Smooth muscle cell (in vitro differentiated cells): ENCODE measurements at regions not wholly inside any gene's neighbourhood (a gene's known extent, or its start where the extent isn't known, plus 50 kb on each side); places are given as distances from the start of the nearest gene placed in this dataset.

Experiments used
- DNase-seq: peaks from one replicate; lab custom pipeline; 2025; ENCODE audit not compliant: unreplicated experiment; lab: John Stamatoyannopoulos, UW
- H2AFZ ChIP-seq: fragments of 200-600 bp; sonication (generic); 2 replicates; pipeline ENCODE4 v1.6.0; 2016; ENCODE audit warnings: antibody characterized with exemption, low read depth, mild to moderate bottlenecking
- H3F3A ChIP-seq: fragments of 200-600 bp; sonication (generic); 2 replicates; pipeline ENCODE4 v1.6.0; 2017; ENCODE audit warnings: antibody characterized with exemption, low read depth
- H3K27ac ChIP-seq: fragments of 200-600 bp; sonication (generic); 2 replicates; pipeline ENCODE4 v1.5.1; 2016; ENCODE audit warnings: low read depth, mild to moderate bottlenecking
- H3K27me3 ChIP-seq: fragments of 200-600 bp; sonication (generic); 2 replicates; pipeline ENCODE4 v1.6.1; 2016; ENCODE audit warnings: low read depth, mild to moderate bottlenecking
- H3K36me3 ChIP-seq: fragments of 200-600 bp; sonication (generic); 2 replicates; pipeline ENCODE4 v1.5.1; 2016; ENCODE audit warnings: low read depth
- H3K4me1 ChIP-seq: fragments of 200-600 bp; sonication (generic); 2 replicates; pipeline ENCODE4 v1.5.1; 2016; ENCODE audit warnings: low read depth
- H3K4me2 ChIP-seq: fragments of 200-600 bp; sonication (generic); 2 replicates; pipeline ENCODE4 v1.6.0; 2016; ENCODE audit warnings: mild to moderate bottlenecking
- H3K4me3 ChIP-seq: fragments of 200-600 bp; sonication (generic); 2 replicates; pipeline ENCODE4 v1.5.1; 2016; ENCODE audit warnings: mild to moderate bottlenecking
- H3K79me2 ChIP-seq: fragments of 200-600 bp; sonication (generic); 2 replicates; pipeline ENCODE4 v1.6.0; 2016; ENCODE audit warnings: low read depth, mild to moderate bottlenecking
- H3K9ac ChIP-seq: fragments of 200-600 bp; sonication (generic); 2 replicates; pipeline ENCODE4 v1.6.0; 2016; ENCODE audit warnings: low read depth
- H3K9me3 ChIP-seq: fragments of 200-600 bp; sonication (generic); replicated peaks from 2 replicates; pipeline ENCODE4 v1.5.1; 2016; ENCODE audit warnings: low read depth
- H4K20me1 ChIP-seq: fragments of 200-600 bp; sonication (generic); 2 replicates; pipeline ENCODE4 v1.6.0; 2016; ENCODE audit warnings: low read depth
- CTCF ChIP-seq: fragments of 200-600 bp; sonication (generic); IDR thresholded peaks from 2 replicates; pipeline ENCODE4 v1.5.1; 2017; ENCODE audit warnings: borderline replicate concordance, mild to moderate bottlenecking, antibody characterized with exemption; ENCODE audit not compliant: insufficient read depth, poor library complexity, severe bottlenecking
- WGBS: methylation state at CpG from one replicate; pipeline ENCODE4 v1.1.7; 2016; ENCODE audit warnings: low lambda C conversion rate; 5-methylcytosine and 5-hydroxymethylcytosine counted together

GRCh38 chr20:52921340-52921739, 50.8 kb upstream of the TSHZ2 start:
- Histone ChIP-seq H3K27ac (no peak overlapping the region), H3K9ac (no peak overlapping the region), H3K4me3 (no peak overlapping the region), H4K20me1 (no peaks in the 10 kb centered on the region), H3K9me3 (no peaks in the 10 kb centered on the region), H3K4me1 (peaks cover 18% of the 10 kb centered on the region), H2AFZ (no peak overlapping the region), H3K36me3 (no peaks in the 10 kb centered on the region), H3F3A (no peaks in the 10 kb centered on the region), H3K27me3 (no peaks in the 10 kb centered on the region), H3K4me2 (no peak overlapping the region), H3K79me2 (no peaks in the 10 kb centered on the region)
- WGBS = 94% methylated on average over 8 of the region's 8 CpGs
- no peak for TF ChIP-seq CTCF
- no peak for DNase-seq

GRCh38 chr20:52918311-52918710, 53.8 kb upstream of the TSHZ2 start:
- H3K4me3 ChIP-seq = no peak overlapping the region
- no peaks in the 10 kb centered on the region for H3F3A ChIP-seq
- peaks cover 8% of the 10 kb centered on the region for H3K4me1 ChIP-seq
- no peaks in the 10 kb centered on the region for H3K36me3 ChIP-seq
- H4K20me1 ChIP-seq = no peaks in the 10 kb centered on the region
- no peak overlapping the region for H3K27ac ChIP-seq
- TF ChIP-seq CTCF = no peak
- no peaks in the 10 kb centered on the region for H3K79me2 ChIP-seq
- no peak overlapping the region for H3K4me2 ChIP-seq
- no peak overlapping the region for H3K9ac ChIP-seq
- no peaks in the 10 kb centered on the region for H3K27me3 ChIP-seq
- no peak for DNase-seq
- no peaks in the 10 kb centered on the region for H3K9me3 ChIP-seq
- WGBS = 73% methylated on average over 1 of the region's 1 CpG
- H2AFZ ChIP-seq = no peak overlapping the region

- 83% methylated on average over 1 of the region's 1 CpG for WGBS
- Histone ChIP-seq H3K4me3 (no peak overlapping the region), H3F3A (no peaks in the 10 kb centered on the region), H3K4me2 (no peak overlapping the region), H3K79me2 (no peaks in the 10 kb centered on the region), H2AFZ (no peak overlapping the region), H3K9ac (no peak overlapping the region), H3K36me3 (no peaks in the 10 kb centered on the region), H4K20me1 (no peaks in the 10 kb centered on the region), H3K9me3 (no peaks in the 10 kb centered on the region), H3K27me3 (no peaks in the 10 kb centered on the region), H3K27ac (no peak overlapping the region), H3K4me1 (no peaks in the 10 kb centered on the region)
- no peak for DNase-seq
- no peak for TF ChIP-seq CTCF
These were observed 56.6 kb upstream of the TSHZ2 start for GRCh38 chr20:52915564-52915963.

GRCh38 chr20:52914870-52915269, 57.3 kb upstream of the TSHZ2 start:
- Histone ChIP-seq H3K36me3 (no peaks in the 10 kb centered on the region), H4K20me1 (no peaks in the 10 kb centered on the region), H3F3A (no peaks in the 10 kb centered on the region), H3K27ac (no peak overlapping the region), H3K4me2 (no peak overlapping the region), H3K9ac (no peak overlapping the region), H2AFZ (no peak overlapping the region), H3K4me1 (no peaks in the 10 kb centered on the region), H3K79me2 (no peaks in the 10 kb centered on the region), H3K4me3 (no peak overlapping the region), H3K9me3 (no peaks in the 10 kb centered on the region), H3K27me3 (no peaks in the 10 kb centered on the region)
- no peak for DNase-seq
- no peak for TF ChIP-seq CTCF
- 81% methylated on average over 2 of the region's 2 CpGs for WGBS
